HG03520 (cell line): ENCODE measurements at regions not wholly inside any gene's neighbourhood (a gene's known extent, or its start where the extent isn't known, plus 50 kb on each side); places are given as distances from the start of the nearest gene placed in this dataset.
A peak's percentile ranks its signal among the peaks of the same experiment; 100 is the strongest.

ENCODE experiments used
- ATAC-seq: cut with Tn5 transposase; IDR thresholded peaks from one replicate; pipeline ENCODE4 v1.9.1; 2021; ENCODE audit warnings: mild to moderate bottlenecking, moderate library complexity; ENCODE audit not compliant: unreplicated experiment

GRCh38 chr3:148128136-148128535, 569.6 kb upstream of the AGTR1 start:
- no peak for ATAC-seq

DNA sequence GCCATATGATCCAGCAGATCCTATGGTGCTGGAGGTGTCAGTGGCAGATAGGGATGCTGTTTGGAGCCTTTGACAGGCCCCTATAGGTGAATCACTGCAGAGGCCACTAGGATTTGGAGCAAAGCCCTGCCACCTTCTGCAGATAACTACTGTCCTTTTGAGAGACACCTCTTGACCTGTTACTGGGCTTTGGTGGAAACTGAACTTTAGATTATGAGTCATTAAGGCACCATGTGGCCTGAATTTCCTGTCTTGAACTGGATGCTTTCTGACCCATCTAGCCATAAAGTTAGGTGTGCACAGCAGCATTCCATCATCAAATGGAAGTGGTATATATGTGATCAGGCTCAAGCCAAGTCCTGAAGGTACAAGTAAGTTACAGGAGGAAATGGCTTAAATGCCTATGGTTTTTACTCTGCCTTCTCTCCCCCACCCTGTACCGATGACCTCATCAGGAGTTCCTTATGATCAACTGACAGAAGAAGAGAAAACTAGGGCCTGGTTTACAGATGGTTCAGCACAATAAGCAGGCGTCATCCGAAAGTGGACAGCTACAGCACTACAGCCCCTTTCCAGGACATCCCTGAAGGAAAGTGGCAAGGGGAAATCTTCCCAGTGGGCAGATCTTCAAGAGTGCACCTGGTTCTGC, 565.6 kb upstream of the AGTR1 start:
- no peak for ATAC-seq

DNA sequence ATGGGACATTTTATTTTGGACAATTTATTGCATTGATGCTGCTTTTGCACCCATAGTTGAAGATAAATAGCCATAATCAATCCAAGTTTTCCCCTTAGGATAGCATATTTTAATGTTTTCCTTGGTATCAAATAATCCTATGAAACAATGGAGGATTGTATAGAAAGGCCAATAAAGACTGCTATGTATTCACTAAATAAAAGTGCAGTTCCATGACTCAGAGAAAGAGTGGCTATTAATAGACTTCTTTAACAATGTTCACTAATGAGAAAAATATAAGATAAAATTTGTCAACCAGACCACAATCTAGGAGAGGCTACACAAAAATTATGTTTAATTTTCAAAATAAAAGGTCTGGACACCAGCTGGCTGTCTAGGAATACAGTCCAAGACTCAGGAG, 560.9 kb upstream of the AGTR1 start:
- no peak for ATAC-seq

DNA sequence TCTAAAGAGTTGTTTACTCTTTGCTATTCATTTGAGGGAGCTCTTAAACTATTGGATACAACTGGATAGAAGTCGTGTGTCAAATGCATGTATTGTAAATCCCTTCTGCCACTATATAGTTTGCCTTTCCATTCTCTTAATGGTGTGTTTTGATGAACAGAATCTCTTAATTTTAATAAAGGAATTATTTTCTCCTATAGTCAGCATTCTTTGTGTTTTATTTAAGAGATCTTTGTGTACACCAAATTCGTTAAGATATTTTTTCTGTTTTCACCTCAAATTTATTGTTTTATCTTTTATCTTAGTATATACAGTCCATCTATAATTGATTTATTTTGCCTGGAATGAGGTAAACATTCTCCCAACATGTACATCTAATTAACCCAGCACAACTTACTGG, 551.5 kb upstream of the AGTR1 start:
- no peak for ATAC-seq

DNA sequence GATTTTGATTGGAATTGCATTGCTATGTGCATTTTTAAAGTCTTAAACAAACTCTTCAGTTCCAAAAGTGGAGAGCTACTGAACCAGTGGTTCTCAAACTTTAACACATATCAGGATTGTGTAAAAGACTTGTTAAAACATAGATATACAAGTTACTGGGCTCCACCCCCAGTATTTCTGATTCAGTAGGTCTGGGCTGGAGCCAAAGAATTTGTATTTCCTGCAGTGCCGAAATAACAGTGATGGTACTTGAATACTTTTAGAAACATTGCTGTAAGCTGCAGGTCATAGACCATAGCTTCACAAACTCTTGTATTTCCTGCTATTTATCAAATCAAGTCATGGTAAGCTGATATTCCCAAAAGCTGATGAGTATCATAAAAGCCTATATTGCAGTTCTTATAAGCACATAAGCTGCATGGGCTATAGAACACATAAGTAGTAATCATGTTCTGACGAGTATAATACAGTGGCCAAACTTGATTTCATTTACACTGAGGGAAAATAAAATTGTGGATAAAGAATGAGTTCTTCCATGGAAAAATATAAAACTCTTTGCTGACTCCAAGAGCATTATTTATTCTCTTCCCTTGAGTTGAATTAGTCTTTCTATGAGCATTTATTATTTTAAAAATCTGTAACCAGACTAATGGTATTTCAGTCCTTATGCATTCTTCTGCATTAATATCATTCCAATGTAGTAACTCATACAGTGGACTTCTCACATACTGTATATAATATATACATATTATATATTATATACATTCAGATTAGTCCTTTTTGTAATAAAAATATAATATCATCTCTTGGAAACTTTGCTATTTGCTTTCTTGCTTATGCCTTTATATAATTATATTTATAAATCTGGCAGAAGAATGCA, 550.5 kb upstream of the AGTR1 start:
- no peak for ATAC-seq

GRCh38 chr3:148147903-148148302, 549.8 kb upstream of the AGTR1 start:
- no peak for ATAC-seq

GRCh38 chr3:148149556-148149955, 548.1 kb upstream of the AGTR1 start:
- no peak for ATAC-seq

- no peak for ATAC-seq
Measured at GRCh38 chr3:148150141-148150540, 547.6 kb upstream of the AGTR1 start.

DNA sequence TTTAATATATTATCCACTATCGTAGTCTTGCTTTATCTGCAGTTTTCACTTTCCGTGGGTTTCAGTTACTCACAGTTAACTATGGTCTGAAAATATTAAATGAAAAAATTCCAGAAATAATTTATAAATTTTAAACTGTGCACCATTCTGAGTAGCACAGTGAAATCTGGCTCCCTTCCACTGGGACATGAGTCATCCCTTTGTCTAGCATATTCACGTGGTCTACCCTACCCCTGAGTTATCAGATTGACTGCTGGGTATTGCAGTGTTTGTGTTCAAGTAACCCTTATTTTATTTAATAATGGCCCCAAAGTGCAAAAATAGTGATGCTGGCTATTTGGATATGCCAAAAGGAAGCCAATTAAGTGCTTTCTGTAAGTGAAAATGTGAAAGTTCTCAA, 539.5 kb upstream of the AGTR1 start:
- no peak for ATAC-seq

GRCh38 chr3:148162132-148162531, 535.6 kb upstream of the AGTR1 start:
- ATAC-seq = no peak

GRCh38 chr3:148168347-148168746, 529.4 kb upstream of the AGTR1 start:
- no peak for ATAC-seq

- peak; percentile 58 for ATAC-seq
Measured at GRCh38 chr3:148173851-148174250, 523.9 kb upstream of the AGTR1 start.

- ATAC-seq = no peak
Measured at GRCh38 chr3:148175214-148175613, 522.5 kb upstream of the AGTR1 start.

GRCh38 chr3:148178503-148178902, 519.2 kb upstream of the AGTR1 start:
- no peak for ATAC-seq

DNA sequence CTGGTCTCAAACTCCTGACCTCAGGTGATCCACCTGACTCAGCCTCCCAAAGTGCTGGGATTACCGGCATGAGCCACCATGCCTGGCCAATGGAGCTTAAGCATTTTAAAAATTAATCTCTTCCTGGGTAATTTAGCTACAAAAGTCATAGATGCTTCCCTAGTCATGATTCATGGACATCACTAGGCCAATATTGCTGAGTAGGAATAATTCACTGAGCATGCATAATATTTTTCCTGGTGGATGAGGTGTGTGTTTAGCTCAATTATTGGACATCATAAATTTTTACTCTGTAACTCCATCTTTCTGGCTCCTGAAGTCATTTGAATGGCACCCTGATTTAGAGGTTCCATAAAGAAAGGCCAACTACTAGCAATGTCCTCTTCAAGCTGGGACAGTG, 512.9 kb upstream of the AGTR1 start:
- ATAC-seq = no peak

DNA sequence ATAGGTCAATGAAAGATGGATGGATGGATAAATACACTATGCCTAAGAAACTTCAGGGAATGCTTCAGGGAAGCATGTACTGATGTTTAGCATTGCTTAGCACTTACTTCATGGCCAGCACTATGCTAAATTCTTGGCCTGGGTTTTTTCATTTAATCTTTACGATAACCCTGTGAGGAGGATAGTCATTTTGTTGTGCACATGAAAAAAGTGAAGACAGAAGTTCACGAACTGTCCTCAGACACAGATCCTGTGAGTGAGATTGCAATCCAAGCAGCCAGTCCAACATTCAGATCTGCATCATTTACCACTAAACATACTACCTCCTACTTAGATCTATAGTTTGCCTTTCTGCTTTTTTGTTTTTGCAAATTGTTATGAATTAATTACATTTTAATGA, 510.8 kb upstream of the AGTR1 start:
- no peak for ATAC-seq

DNA sequence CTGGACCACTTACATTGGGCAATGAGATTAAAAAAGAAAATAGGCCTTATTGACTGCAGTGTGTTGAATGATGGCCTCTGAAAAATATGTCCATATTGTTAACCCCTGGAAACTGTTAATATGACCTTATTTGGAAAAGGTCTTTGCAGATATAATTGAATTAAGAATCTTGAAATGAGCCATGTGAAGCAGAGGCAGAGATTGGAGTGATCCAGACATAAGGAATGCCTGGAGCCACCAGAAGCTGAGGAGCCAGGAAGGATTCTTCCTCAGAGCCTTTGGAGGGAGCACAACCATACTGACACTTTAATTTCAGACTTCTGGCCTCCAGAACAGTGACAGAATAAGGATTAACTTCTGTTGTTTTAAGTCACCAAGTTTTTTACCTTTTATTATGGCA, 510.4 kb upstream of the AGTR1 start:
- ATAC-seq = no peak

DNA sequence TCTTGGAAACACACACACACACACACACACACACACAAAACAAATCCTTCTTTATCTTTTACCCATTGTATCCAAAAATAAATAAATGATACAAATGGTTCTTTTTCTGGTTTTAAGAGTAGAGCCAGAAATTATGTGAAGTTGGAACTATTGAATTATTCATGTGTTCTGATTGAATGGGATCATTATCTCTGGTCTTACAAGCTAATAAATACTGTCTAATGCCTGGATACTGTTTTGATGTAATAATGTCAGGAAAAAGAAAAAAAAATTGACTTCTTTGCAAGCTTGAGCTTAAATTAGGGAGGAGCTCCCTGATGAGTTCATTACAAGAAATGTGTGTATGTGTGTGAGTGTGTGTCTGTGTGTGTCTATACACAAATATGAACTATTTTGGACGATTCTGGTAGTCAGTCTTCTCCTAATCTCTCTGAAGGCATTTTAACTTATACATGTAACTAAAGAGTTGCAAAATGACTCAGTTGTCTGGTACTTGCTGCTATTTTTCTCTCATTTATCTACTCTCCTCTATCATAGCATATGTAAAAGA, 507.2 kb upstream of the AGTR1 start:
- no peak for ATAC-seq

- no peak for ATAC-seq
Measured at GRCh38 chr3:148191966-148192365, 505.7 kb upstream of the AGTR1 start.

GRCh38 chr3:148197061-148197460, 500.6 kb upstream of the AGTR1 start:
- no peak for ATAC-seq

GRCh38 chr3:148202386-148202785, 495.3 kb upstream of the AGTR1 start:
- ATAC-seq = no peak
